ENCODE measurements at regions not wholly inside any gene's neighbourhood (a gene's known extent, or its start where the extent isn't known, plus 50 kb on each side); places are given as distances from the start of the nearest gene placed in this dataset.

GRCh38 chr3:72036899-72037298 is 252.0 kb upstream of the PROK2 start:
- Histone ChIP-seq H3K27me3 (no peaks in the 10 kb centered on the region), H3K4me1 (peaks cover 0 to 14% (median 10%) of the 10 kb centered on the region in 4 donors)
- 45% methylated on average over 1 of the region's 1 CpG for WGBS

GRCh38 chr3:72035606-72036005 is 250.7 kb upstream of the PROK2 start:
- Histone ChIP-seq H3K4me3 (no peak overlapping the region), H3K36me3 (no peaks in the 10 kb centered on the region), H3K9me3 (no peaks in the 10 kb centered on the region), H3K27me3 (no peaks in the 10 kb centered on the region), H3K4me1 (peaks cover 0 to 5% (median 2%) of the 10 kb centered on the region in 4 donors), H3K27ac (replicated peaks in 1 of 4) (no peak overlapping the region)
- TF ChIP-seq POLR2A (IDR thresholded peaks at IDR 0.05; ENCODE audit: low read depth) (no peak), CTCF (IDR thresholded peaks at IDR 0.05) (no peak), EP300 (IDR thresholded peaks at IDR 0.05) (no peak)
- intact Hi-C loops (cut with DNase I): no loop called here
- 93% methylated on average over 3 of the region's 3 CpGs for WGBS
- no peak for DNase-seq (ENCODE audit: extremely low spot score)

More at GRCh38 chr3:72036899-72037298, 252.0 kb upstream of the PROK2 start:
- no peaks in the 10 kb centered on the region for H3K36me3 ChIP-seq
- DNase-seq (ENCODE audit: extremely low spot score): no peak
- no peak overlapping the region for H3K27ac ChIP-seq (replicated peaks in 1 of 4)
- intact Hi-C loops (cut with DNase I): no loop called here
- TF ChIP-seq POLR2AphosphoS5 (IDR thresholded peaks at IDR 0.05) (no peak), POLR2A (IDR thresholded peaks at IDR 0.05; ENCODE audit: low read depth) (no peak), EP300 (IDR thresholded peaks at IDR 0.05) (no peak), CTCF (IDR thresholded peaks at IDR 0.05) (no peak)
- H3K9me3 ChIP-seq: no peaks in the 10 kb centered on the region
- H3K4me3 ChIP-seq: no peak overlapping the region

- no peaks in the 10 kb centered on the region for H3K27me3 ChIP-seq
- DNase-seq (ENCODE audit: extremely low spot score): no peak
- peaks cover 0 to 5% (median 2%) of the 10 kb centered on the region in 4 donors for H3K4me1 ChIP-seq
- no peak overlapping the region for H3K4me3 ChIP-seq
- H3K9me3 ChIP-seq: no peaks in the 10 kb centered on the region
- H3K36me3 ChIP-seq: no peaks in the 10 kb centered on the region
- intact Hi-C loops (cut with DNase I): no loop called here
- 82% methylated on average over 1 of the region's 1 CpG for WGBS
- TF ChIP-seq CTCF (IDR thresholded peaks at IDR 0.05): no peak
- no peak for TF ChIP-seq POLR2AphosphoS5 (IDR thresholded peaks at IDR 0.05)
- no peak for TF ChIP-seq EP300 (IDR thresholded peaks at IDR 0.05)
- TF ChIP-seq POLR2A (IDR thresholded peaks at IDR 0.05; ENCODE audit: low read depth): no peak
- no peak overlapping the region for H3K27ac ChIP-seq (replicated peaks in 1 of 4)
These were observed 250.0 kb upstream of the PROK2 start for GRCh38 chr3:72034986-72035385.

GRCh38 chr3:72033666-72034428 is 248.9 kb upstream of the PROK2 start:
- no peak overlapping the region for H3K4me3 ChIP-seq
- DNase-seq (ENCODE audit: extremely low spot score): no peak
- no peaks in the 10 kb centered on the region for H3K27me3 ChIP-seq
- no peak for TF ChIP-seq CTCF (IDR thresholded peaks at IDR 0.05)
- TF ChIP-seq POLR2AphosphoS5 (IDR thresholded peaks at IDR 0.05): no peak
- TF ChIP-seq POLR2A (IDR thresholded peaks at IDR 0.05; ENCODE audit: low read depth): no peak
- TF ChIP-seq EP300 (IDR thresholded peaks at IDR 0.05): no peak
- H3K4me1 ChIP-seq: peaks cover 0 to 5% (median 2%) of the 10 kb centered on the region in 4 donors
- WGBS: 87% methylated on average over 6 of the region's 6 CpGs
- H3K9me3 ChIP-seq: no peaks in the 10 kb centered on the region
- no peaks in the 10 kb centered on the region for H3K36me3 ChIP-seq
- no peak overlapping the region for H3K27ac ChIP-seq (replicated peaks in 1 of 4)
- intact Hi-C loops (cut with DNase I): no loop called here

Measured in esophagus muscularis mucosa (tissue), 4 donors.